HG02973 (cell line): ENCODE measurements at regions not wholly inside any gene's neighbourhood (a gene's known extent, or its start where the extent isn't known, plus 50 kb on each side); places are given as distances from the start of the nearest gene placed in this dataset.
"Not testable (repeated sequence)": the region's sequence is repeated elsewhere in the genome, so short reads cannot be mapped to it uniquely, and the experiment has no call there.

Experiments used
- ATAC-seq: cut with Tn5 transposase; IDR thresholded peaks from one replicate; pipeline ENCODE4 v1.9.1; 2021; ENCODE audit warnings: moderate library complexity; ENCODE audit not compliant: unreplicated experiment

DNA sequence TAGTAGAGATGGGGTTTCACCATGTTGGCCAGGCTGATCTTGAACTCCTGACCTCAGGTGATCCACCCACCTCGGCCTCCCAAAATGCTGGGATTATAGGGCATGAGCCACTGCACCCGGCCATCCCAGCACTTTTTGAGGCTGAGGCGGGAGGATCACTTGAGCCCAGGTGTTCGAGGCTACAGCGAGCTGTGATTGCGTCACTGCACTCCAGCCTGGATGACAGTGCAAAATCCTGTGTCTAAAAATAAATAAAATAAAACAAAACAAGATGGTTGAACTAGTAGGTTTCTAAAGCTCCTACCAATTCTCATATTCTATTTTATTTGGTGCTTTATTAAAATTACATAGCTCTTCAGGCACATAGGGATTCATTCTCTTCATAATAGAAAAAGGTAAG lies 890.3 kb upstream of the AUTS2 start:
- ATAC-seq, result no peak

DNA sequence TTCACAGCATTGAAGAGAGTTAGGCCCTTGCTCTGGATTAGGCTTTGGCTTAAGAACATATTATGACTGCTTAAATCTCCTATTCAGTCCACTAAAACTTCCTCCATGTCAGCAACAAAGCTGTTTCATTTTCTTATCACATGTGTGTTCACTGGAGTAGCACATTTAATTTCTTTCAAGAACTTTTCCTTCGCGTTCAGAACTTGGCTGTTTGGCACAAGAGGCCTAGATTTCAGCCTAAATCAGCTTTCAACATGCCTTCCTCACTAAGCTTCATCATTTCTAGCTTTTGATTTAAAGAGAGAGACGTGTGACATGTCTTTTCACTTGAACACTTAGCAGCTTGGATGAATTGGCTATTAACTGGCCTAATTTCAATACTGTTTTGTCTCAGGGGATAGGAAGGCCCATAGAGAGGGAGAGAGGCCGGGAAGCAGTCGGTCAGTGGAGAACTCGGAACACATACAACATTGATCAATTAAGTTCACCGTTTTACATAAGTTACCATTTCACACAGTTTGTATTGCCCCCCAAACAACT lies 885.2 kb upstream of the AUTS2 start:
- ATAC-seq, result no peak

DNA sequence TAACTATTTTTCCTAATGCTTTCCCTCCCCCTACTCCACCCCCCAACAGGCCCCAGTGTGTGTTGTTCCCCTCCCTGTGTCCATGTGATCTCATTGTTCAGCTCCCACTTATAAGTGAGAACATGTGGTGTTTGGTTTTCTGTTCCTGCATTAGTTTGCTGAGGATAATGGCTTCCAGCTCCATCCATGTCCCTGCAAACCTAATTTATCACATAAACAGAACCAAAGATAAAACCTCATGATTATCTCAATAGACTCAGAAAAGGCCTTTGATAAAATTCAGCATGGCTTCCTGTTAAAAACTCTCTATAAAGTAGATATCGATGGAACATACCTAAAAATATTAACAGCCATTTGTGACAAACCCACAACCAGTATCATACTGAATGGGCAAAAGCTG lies 884.1 kb upstream of the AUTS2 start:
- ATAC-seq, result not testable (repeated sequence)

DNA sequence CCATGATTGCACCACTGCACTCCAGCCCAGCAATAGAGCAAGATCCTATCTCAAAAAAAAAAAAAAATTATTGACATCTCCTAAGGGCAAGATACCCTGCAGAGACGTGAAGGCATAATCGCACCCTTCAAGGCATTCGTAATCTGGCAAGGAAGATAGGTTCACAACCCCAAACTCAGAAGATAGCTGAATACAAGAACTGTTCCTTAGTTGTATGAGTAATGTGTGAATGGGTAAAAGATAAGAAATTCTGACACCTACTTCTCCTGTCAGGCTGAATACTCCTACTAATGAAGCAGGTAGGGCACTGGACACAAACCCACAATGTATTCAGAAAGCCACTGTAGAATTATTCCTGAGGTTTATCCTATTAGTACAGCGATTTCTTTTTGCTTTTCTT lies 882.4 kb upstream of the AUTS2 start:
- no peak for ATAC-seq

DNA sequence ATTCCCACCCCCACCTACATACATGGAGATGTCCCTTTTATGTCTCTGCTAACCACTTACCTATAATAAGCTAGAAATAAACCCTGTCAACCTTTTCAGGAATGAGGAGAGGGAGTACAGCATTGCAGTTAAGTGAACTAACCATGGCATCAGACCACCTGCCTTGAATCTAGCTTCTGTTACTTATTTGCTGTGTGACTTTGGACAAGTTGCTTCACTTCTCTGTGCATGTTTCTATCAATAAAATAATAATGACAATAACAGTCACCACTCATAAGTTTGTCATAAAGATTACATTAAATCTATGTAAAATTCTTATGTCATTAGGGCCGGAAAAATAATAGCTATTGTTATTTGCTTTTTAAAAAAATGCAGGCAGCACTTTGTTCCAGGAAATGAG lies 881.1 kb upstream of the AUTS2 start:
- no peak for ATAC-seq

DNA sequence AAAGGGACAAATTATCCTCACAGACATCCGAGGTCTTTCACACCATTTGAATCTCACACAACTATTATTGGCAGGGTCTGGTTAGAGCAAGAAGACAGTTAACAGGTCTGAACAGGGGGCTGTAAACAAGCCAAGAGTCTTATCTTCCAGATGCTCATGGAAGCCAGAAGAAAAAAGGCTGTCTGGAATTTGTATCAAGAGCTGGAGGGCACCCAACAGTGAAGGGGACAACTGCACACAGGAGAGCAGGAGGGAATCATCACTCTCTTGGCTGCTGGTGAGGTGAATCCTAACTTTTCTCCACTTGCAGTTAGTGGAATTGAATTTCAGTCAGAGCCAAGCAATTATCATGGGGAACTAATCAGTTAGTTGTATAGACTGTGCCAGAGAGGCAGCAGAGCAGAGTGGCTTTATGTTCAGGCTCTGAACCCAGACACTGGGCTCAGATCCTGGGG lies 880.2 kb upstream of the AUTS2 start:
- ATAC-seq, result no peak

DNA sequence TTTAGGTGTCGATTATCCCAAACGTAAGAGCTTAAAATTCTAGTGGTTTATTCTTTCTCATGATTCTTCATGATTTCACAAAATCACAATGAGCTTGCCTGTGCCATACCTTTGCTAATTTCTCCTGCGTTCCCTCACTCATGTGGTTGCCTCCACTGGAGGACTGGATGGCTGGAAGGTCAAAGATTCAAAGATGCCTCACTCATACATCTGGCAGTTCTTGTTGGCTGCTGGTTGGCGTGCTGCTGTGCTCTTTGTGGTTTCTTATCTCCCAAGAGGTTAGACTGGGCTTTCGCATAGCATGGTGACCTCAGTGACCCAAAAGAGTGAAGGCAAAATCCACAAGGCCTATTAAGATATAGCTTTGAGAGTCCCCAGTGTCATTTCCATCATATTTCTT lies 877.6 kb upstream of the AUTS2 start:
- ATAC-seq, result no peak

DNA sequence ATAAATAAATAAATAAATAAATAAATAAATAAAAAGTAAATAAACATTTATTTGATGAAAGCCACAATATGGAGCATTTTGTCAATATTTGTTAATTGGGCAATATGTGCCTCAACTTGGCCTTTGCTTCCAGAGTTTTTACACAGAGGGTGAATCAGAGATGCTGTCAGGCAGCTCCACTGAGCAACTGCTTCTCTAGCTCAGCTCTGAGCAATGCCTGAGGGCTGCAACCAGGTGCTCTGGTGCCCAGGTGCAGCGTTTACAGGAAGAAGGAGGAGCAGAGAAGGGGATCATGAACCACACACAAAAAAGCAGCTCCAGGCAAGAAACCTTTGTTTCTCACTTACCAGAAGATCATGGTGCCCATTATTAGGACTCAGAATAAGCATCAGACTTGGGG lies 876.2 kb upstream of the AUTS2 start:
- ATAC-seq, result no peak

DNA sequence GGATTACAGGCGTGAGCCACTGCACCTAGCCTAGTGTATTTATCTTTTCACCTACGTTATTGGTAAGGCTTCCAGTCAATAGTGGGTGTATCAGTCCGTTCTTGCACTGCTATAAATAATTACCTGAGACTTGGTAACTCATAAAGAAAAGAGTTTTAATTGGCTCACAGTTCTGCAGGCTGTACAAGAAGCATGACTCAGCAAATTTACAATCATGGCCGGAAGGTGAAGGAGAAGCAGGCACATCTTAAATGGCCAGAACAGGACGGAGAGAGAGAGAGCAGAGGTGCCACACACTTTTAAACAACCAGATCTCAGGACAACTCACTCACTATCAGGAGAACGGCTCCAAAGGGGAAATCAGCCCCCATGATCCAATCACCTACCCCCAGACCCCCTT lies 873.3 kb upstream of the AUTS2 start:
- no peak for ATAC-seq

DNA sequence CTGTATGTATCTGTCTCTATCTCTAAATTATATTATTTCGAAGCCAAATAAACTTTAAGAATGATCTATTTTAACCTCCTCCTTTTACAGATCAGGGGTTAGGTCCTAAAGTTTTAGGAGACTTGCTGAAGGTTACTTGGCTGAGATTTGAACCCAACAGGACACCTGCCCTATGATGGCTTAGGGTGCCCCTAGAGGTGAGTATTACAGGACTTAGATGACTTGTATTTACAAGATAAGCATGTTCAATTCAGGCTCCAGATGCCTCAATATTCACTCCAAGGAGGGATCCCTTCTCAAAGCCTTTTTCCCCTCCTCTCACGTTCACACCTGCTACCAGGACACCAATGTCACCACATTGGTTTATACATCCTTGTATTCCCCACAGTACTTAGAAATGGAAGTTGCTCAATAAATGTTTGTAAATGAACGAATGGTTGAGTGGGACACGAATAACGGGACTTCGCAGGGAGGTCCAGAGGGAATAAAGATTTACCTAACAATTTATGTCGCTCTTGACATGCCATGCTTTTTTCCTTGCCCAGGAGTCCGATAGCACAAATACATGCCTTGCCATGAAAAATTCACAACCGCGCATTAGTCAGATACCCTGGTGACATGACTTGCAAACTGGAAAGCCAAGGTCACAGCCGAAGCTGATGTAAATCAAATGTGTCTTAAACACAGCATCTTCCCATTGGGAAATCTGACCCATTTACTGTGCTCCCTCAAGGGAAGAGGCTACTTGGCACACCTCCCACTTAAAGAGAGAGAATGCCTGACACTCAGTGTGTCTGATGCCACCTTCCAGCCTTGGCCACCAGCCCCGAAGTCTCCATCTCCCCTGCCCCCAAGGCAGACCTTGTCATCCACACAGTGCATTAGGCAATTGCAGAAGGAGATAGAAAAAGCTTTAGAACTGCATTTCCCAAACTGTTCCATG lies 872.2 kb upstream of the AUTS2 start:
- ATAC-seq, result no peak

DNA sequence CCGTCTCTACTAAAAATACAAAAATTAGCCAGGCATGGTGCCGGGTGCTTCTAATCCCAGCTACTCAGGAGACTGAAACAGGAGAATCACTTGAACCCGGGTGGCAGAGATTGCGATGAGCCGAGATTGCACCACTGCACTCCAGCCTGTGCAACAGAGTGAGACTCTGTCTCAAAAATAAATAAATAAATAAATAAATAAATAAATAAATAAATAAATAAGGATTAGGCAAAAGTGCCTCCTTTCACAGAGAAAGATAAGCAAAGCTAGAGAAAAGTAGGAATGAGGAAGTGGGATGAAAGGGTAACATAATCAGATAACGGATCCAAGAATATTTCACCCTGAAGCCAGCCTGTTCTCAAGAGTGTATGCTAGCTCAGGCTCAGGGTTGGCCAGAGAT lies 869.6 kb upstream of the AUTS2 start:
- ATAC-seq, result not testable (repeated sequence)

DNA sequence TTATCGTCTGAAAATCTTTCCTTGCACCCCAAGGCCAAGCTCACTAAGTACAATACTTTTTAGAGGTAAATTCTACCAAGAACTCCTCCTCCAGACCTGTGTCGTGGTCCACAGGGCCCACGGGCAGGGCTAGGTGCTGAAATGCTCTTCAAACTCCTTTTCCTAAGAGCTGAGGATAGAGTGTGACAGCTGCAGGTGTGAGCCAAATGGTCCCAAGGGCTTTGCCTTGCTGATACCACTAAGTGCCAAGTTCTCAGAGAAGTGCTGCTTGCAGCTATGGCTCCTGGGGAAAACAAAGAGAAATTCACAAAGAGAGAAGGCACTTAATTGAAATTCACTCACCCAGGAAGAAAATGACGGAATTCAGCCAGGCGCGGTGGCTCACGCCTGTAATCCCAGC lies 868.9 kb upstream of the AUTS2 start:
- no peak for ATAC-seq

DNA sequence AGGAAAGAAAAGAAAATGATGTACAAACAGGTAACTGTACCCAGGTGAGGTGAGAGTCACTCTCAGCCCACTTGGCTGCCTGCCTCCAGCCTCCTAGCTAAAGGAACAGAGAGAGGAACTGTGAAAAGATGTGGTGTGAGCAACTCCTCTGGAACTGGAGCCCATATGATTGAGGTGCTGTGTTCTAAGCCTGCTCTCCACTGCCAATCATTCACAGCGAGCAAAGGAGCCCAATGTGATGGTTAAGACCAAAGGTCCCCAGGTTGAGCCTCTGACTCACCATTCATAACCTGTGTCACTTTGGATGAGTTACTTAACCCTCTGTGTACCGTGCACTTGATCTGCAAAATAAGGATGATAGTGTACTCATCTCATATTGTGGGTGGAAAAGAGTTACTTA lies 868.1 kb upstream of the AUTS2 start:
- no peak for ATAC-seq

DNA sequence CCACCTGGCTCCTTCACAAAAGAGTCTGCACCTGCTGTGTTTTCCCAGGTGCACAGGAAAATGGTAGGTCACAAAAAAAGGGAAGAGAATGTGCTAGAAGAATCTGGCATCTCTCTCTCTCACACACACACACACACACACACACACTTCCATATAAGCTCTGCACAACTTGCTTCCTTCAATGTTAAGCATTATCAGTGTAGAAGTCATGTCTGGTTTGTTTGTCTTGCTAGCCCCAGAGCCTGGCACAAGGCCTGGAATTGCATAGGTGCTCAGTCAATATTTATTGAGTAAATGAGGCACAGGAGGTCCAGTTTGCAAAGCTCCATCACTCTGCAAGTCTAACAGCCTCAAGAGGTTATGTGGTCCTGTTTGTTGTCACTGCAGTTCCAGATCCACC lies 867.3 kb upstream of the AUTS2 start:
- no peak for ATAC-seq

DNA sequence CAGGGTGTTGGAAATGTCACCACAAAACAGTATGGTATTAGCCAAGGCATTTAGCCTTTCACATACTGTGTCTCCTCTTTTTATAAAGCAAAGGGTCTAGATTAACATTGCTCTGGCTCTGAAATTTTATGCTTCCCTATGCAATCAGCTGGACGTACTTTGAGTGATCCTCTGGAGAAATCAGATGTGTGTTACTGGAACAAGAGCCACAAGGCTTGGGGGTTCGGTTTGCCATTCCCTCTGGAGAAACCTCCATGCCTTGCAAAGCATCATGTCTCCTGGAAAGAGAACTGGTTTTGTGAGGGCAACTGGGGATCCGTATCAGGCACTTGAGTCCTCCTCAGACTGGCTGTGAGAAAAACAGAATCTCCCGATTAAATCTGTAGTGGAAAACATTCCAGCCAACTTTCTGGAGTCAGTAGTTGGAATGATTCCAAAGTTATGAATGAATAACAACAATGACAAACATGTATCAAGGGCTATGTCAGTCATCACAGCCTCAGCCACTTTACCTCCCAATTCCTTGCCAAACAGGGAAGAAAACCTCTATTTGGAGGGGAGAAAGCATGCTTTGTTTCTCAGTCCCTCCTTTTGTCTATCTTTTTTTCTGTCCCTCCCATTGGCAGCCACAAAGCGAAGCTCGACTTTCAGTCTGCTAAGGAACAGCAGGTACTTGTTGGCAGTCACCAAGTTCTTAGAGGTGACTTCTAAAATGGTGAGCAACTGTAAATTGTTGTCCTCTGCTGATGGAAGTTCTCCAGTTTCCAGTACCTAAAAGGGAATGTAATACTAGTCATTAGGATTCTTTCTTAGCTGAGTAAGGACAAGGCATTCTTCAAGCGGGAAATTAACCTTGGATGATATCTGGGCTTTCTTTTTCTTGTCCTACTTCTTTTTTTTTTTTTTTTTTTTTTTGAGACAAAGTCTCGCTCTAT lies 864.8 kb upstream of the AUTS2 start:
- ATAC-seq, result no peak

DNA sequence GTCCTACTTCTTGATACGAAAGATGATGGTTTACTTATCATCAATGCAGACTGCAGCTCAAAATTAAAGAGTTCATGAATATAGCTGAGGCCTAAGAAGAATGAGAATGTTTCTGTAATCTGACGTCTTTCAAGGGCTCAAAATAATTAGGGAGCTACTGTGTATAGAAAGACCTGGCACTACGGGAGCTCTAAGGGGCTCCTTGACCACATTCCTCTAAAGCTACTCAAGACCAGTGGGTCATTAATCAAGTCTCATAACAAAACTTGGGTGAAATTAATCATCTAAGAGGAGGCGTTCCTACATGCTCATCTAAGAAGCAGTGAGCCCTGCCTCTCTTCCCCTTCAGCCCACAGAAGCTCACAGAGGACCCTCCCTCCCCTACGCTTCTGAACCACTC lies 863.8 kb upstream of the AUTS2 start:
- no peak for ATAC-seq

DNA sequence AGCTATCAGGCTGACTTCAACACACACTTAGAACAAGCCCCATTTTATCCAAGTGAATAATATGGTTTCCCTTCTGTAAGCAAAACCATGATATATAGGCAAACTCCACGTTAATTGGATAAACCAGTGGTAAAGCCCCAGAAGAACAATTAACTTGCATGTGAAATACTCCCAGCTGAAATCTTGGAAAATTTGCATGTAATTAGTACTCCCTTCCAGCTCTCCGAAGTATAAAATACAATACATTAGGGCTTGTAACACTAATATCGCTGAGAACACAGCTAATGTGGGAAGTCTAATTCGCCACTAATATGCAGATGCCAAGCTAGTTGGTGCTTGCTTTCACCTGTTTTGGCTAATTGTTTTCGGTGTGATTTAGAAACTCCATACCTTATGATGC lies 859.0 kb upstream of the AUTS2 start:
- ATAC-seq, result no peak

DNA sequence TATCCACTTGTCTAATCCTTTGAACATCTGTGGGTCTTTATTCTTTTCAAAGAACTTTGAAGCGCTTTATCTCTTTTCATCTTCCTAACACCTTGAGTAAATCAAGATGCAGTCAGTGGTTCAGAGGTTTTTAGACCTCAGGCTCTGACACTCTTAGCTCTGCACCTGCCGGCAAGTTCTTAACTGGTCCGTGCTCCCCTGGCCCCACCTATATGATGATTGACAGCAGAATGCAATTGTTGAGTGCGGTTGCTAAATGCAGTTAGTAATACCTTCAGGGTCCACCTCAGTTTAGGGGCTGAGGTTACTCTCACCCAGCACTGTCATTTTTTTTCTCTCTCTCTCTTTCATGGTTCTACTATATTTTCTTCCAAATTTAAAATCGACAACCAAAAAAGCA lies 854.2 kb upstream of the AUTS2 start:
- no peak for ATAC-seq

DNA sequence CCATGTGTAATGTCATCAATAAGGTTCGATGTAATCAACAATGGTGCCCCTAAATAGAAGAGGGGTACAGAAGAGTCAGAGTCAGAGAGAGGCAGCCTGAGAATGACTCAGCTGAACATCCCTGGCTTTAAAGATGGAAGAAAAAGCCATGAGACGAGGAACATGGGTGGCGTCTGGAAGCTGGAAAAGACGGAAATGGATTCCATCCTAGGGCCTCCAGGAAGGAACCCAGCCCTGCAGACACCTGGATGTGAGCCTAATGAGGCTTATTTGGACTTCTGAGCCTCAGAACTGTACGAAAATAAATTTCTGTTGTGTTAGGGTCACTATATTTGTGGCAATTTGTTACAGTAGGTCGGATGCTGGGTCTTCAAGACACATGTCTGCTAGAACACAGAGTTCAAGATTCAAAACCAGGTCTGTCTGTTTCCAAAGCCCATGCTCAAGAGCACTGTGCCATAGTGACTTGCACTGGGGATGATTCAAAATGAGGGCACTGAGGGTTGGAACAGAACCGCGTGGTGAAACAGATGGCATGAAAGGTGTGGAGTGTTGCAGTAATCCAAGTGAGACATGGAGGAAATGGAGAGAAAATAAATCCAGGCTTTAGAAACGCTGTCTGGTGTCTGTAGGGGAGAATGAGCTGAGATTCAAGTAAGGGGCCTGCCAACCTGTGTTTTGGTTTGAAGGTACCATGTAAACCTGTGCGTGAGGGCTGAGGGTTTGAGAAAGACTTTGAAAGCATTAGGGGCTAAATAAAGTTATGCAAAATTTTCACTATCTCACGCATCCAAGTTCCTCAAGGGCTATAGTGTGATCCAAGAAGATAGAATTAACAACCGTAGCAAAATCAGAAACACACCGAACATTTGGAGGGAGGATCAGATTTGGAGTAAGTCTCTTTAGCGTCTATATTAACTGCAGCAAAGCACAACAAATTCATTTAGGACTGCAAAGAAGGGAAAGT lies 849.1 kb upstream of the AUTS2 start:
- no peak for ATAC-seq

DNA sequence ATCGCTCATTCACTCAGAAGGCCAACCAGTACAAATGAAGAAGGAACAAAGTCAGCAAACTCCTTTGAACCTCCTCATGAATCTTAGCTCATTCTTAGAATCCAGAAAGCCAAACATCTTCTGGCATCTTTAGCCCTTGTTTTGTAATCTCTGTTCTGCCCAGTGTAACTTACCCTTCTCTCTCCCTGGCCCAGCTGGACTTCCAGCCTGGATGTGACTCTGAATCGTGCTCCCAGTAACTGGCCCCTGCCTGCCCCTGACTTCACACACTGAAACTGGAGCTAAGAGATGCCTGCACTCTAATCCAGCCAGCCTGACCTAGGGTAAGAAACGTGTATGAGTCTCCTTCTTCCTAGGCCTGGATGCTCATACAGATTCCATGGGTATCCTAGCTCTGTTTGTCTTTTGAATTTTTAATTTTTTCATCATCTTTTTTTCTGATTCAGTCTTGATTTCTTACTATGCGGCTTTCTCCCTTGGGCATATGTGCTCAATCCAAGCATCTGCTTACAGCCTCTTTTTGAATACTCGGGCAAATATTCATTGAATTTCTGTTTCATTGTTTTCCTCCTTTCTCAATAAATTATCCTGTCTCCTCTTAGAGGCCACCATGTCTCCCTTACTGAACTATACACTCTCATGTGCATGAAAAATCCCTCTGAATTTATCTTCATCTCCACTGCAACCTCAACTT lies 845.6 kb upstream of the AUTS2 start:
- ATAC-seq, result no peak
